ENCODE measurements at regions not wholly inside any gene's neighbourhood (a gene's known extent, or its start where the extent isn't known, plus 50 kb on each side); places are given as distances from the start of the nearest gene placed in this dataset.
A peak's percentile ranks its signal among the peaks of the same experiment; 100 is the strongest.

DNA sequence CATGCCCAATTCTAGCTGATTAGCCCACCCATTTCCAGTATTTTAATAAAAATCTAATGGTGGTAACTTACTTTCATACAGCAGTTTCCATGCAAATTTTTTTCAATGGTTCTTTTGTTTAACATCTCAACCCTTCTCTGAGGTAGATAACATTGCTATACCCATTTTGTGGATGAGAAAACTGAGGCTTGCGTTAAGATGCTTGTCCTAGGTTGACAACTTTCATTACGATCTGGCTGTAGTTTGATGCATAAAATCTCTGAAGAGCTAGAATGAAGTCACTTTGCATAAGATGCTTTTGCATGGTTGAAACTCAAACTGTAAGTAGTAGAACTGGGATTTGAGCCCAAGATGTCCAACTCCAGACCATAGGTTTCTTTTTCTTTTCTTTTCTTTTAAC lies 309.5 kb upstream of the PODXL start:
- ATAC-seq: no peak
- peaks cover 0 to 16% (median 0%) of the 10 kb centered on the region in 3 donors for H3K4me1 ChIP-seq
- H3K27ac ChIP-seq: no peak overlapping the region
- H3K27me3 ChIP-seq: no peaks in the 10 kb centered on the region
- no peak overlapping the region for H3K4me3 ChIP-seq
- 94 to 100% methylated on average over 2 of the region's 2 CpGs for WGBS, 2 donors (ENCODE audit: low coverage in 1 of 2)
- no peaks in the 10 kb centered on the region for H3K36me3 ChIP-seq
- TF ChIP-seq EP300 (IDR thresholded peaks at IDR 0.05) (no peak), POLR2A (IDR thresholded peaks at IDR 0.05) (no peak), POLR2AphosphoS5 (IDR thresholded peaks at IDR 0.05) (no peak)
- TF ChIP-seq, protein P1, sequence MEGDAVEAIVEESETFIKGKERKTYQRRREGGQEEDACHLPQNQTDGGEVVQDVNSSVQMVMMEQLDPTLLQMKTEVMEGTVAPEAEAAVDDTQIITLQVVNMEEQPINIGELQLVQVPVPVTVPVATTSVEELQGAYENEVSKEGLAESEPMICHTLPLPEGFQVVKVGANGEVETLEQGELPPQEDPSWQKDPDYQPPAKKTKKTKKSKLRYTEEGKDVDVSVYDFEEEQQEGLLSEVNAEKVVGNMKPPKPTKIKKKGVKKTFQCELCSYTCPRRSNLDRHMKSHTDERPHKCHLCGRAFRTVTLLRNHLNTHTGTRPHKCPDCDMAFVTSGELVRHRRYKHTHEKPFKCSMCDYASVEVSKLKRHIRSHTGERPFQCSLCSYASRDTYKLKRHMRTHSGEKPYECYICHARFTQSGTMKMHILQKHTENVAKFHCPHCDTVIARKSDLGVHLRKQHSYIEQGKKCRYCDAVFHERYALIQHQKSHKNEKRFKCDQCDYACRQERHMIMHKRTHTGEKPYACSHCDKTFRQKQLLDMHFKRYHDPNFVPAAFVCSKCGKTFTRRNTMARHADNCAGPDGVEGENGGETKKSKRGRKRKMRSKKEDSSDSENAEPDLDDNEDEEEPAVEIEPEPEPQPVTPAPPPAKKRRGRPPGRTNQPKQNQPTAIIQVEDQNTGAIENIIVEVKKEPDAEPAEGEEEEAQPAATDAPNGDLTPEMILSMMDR (IDR thresholded peaks at IDR 0.05): no peak
- no peaks in the 10 kb centered on the region for H3K9me3 ChIP-seq

DNA sequence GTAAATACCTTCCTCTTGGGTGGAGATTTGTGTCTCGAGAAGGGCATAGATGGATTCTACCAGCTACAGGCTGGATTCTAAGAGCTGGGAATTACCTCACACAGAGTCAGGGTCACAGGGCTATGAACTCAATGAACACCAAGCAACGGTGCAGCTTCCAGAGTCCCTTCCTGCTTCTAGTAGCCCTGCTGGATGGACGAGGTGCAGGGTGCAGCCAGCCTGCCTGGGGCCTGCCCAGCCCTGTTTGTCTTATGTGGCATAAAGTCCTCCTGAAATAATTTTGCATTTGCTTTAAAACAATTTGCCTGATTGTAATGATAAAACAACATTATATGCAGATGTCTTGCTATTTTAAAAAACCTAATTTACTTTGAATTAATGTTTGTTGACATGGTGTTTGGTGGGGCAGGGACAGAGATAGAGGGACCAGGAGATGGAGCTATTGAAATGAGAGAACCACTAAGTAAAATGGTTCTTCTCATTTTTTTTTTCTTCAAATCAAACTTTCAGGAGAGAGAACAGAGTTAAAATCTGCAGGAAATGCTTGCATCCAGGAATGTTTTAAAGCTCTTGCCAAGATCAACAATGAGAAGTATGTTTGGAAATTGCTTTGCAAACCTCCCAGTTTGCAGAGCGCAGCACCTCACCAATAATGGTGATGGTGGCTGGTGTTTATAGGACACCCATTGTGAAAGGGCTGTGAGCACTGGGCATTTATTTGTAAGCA lies 305.4 kb upstream of the PODXL start:
- Histone ChIP-seq H3K27ac (no peak overlapping the region), H3K36me3 (no peaks in the 10 kb centered on the region), H3K4me1 (peaks cover 0 to 16% (median 0%) of the 10 kb centered on the region in 3 donors), H3K4me3 (no peak overlapping the region), H3K27me3 (no peaks in the 10 kb centered on the region), H3K9me3 (no peaks in the 10 kb centered on the region)
- ATAC-seq: no peak
- WGBS, 2 donors (ENCODE audit: low coverage in 1 of 2): 50 to 52% methylated on average over 3 of the region's 4 CpGs
- TF ChIP-seq EP300 (IDR thresholded peaks at IDR 0.05) (no peak), POLR2A (IDR thresholded peaks at IDR 0.05) (no peak), POLR2AphosphoS5 (IDR thresholded peaks at IDR 0.05) (no peak)
- TF ChIP-seq, protein P1 (IDR thresholded peaks at IDR 0.05): no peak

- Histone ChIP-seq H3K4me1 (peaks cover 0 to 16% (median 0%) of the 10 kb centered on the region in 3 donors), H3K27ac (peak overlapping the region in 1 of 4 donors; percentile 11), H3K27me3 (no peaks in the 10 kb centered on the region), H3K36me3 (no peaks in the 10 kb centered on the region), H3K4me3 (no peak overlapping the region), H3K9me3 (no peaks in the 10 kb centered on the region)
- WGBS, 2 donors (ENCODE audit: low coverage in 1 of 2): 5 to 13% methylated on average over 4 of the region's 6 CpGs
- no peak for TF ChIP-seq POLR2AphosphoS5 (IDR thresholded peaks at IDR 0.05)
- TF ChIP-seq, protein P1 (IDR thresholded peaks at IDR 0.05): peak; percentile 57 to 82 (median 62)
- ATAC-seq: peak; percentile 60
Observed at GRCh38 chr7:131859147-131859821, 302.9 kb upstream of the PODXL start.

DNA sequence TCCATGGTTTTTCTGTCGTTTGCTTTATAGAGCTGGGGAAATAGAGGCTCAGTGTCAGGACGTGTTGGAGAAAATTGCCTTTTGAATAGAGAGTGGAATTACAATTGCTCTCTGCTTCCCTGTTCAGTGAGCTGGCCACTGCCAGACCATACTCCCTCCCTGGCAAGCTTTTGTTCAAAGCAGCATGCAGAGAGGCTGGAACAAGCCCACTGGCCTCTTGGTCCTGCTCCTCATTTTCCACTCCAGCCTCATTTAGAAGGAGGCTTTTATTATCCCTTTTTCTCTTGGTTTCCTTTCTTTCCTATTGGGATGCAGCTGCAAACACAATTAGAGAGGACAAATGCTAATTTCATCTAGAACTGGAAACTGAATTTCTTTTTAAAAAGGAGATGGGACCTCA lies 302.2 kb upstream of the PODXL start:
- 56 to 58% methylated on average over 2 of the region's 2 CpGs for WGBS, 2 donors (ENCODE audit: low coverage in 1 of 2)
- Histone ChIP-seq H3K9me3 (no peaks in the 10 kb centered on the region), H3K27me3 (no peaks in the 10 kb centered on the region), H3K4me3 (no peak overlapping the region), H3K27ac (no peak overlapping the region), H3K36me3 (no peaks in the 10 kb centered on the region), H3K4me1 (peaks cover 0 to 16% (median 0%) of the 10 kb centered on the region in 3 donors)
- TF ChIP-seq POLR2A (IDR thresholded peaks at IDR 0.05) (no peak), EP300 (IDR thresholded peaks at IDR 0.05) (no peak), POLR2AphosphoS5 (IDR thresholded peaks at IDR 0.05) (no peak)
- TF ChIP-seq, protein P1 (IDR thresholded peaks at IDR 0.05): no peak
- no peak for ATAC-seq

DNA sequence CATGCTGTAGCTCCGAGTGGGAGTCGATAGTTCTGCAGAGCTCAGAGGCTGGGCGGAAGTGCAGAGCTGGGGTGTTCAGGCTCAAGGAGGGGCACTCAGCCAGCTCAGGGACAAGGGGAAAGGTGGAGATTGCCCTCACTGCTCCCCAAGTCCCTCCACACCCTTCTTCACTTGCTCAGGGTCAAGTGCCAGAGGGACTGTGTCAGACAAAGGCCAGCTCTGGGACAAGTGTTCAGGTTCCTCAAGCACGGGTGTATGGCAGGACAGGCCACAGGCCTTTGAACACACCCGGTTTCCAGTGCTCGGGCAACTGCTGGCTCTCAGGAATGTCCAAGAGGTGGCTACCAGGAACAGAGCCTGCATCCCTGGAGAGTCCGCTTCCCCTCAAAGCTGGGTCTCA lies 293.0 kb upstream of the PODXL start:
- Histone ChIP-seq H3K27ac (no peak overlapping the region), H3K4me1 (peaks cover 0 to 18% (median 0%) of the 10 kb centered on the region in 3 donors), H3K36me3 (no peaks in the 10 kb centered on the region), H3K27me3 (no peaks in the 10 kb centered on the region), H3K9me3 (no peaks in the 10 kb centered on the region), H3K4me3 (no peak overlapping the region)
- 80 to 83% methylated on average over 1 of the region's 7 CpGs for WGBS, 2 donors (ENCODE audit: low coverage in 1 of 2)
- no peak for TF ChIP-seq EP300 (IDR thresholded peaks at IDR 0.05)
- ATAC-seq: no peak

All from gastroesophageal sphincter (tissue), 4 donors.